ENCODE measurements at regions not wholly inside any gene's neighbourhood (a gene's known extent, or its start where the extent isn't known, plus 50 kb on each side); places are given as distances from the start of the nearest gene placed in this dataset.

GRCh38 chr4:125010796-125011503, 298.4 kb upstream of the ANKRD50 start:
- H3K4me3 ChIP-seq (ENCODE audit: low read length) = no peak overlapping the region
- DNase-seq (ENCODE audit: low read depth) = peak; percentile 86
- TF ChIP-seq, protein P1, sequence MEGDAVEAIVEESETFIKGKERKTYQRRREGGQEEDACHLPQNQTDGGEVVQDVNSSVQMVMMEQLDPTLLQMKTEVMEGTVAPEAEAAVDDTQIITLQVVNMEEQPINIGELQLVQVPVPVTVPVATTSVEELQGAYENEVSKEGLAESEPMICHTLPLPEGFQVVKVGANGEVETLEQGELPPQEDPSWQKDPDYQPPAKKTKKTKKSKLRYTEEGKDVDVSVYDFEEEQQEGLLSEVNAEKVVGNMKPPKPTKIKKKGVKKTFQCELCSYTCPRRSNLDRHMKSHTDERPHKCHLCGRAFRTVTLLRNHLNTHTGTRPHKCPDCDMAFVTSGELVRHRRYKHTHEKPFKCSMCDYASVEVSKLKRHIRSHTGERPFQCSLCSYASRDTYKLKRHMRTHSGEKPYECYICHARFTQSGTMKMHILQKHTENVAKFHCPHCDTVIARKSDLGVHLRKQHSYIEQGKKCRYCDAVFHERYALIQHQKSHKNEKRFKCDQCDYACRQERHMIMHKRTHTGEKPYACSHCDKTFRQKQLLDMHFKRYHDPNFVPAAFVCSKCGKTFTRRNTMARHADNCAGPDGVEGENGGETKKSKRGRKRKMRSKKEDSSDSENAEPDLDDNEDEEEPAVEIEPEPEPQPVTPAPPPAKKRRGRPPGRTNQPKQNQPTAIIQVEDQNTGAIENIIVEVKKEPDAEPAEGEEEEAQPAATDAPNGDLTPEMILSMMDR (IDR thresholded peaks at IDR 0.05; ENCODE audit: insufficient read depth, low read depth, low read length, missing control alignments) = no peak

DNA sequence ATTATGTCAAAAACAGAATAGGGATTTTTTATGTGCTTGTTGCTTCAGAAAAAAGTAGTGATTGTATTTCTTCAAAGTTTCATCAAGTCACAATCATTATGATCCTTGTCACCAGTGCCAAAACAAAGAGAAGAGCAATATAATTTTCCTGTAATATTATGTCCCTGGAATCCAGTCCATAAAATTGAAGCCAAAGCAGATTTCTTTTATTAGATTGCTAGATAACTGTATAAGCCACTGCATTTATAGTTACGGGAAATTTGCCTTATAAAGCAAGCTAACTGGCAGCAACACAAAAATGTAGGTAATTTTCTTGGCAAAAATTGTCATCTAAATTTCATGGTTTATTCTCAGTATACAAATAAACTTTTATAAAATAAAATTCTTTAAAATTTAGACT, 296.1 kb upstream of the ANKRD50 start:
- no peak overlapping the region for H3K4me3 ChIP-seq (ENCODE audit: low read length)
- no peak for DNase-seq (ENCODE audit: low read depth)
- TF ChIP-seq, protein P1 (IDR thresholded peaks at IDR 0.05; ENCODE audit: insufficient read depth, low read depth, low read length, missing control alignments) = no peak

- DNase-seq (ENCODE audit: low read depth) = no peak
- H3K4me3 ChIP-seq (ENCODE audit: low read length) = no peak overlapping the region
- TF ChIP-seq, protein P1 (IDR thresholded peaks at IDR 0.05; ENCODE audit: insufficient read depth, low read depth, low read length, missing control alignments) = no peak
Measured at GRCh38 chr4:125004676-125005075, 292.1 kb upstream of the ANKRD50 start.

GRCh38 chr4:125003840-125004239, 291.3 kb upstream of the ANKRD50 start:
- TF ChIP-seq, protein P1 (IDR thresholded peaks at IDR 0.05; ENCODE audit: insufficient read depth, low read depth, low read length, missing control alignments) = no peak
- H3K4me3 ChIP-seq (ENCODE audit: low read length) = no peak overlapping the region
- DNase-seq (ENCODE audit: low read depth) = no peak

DNA sequence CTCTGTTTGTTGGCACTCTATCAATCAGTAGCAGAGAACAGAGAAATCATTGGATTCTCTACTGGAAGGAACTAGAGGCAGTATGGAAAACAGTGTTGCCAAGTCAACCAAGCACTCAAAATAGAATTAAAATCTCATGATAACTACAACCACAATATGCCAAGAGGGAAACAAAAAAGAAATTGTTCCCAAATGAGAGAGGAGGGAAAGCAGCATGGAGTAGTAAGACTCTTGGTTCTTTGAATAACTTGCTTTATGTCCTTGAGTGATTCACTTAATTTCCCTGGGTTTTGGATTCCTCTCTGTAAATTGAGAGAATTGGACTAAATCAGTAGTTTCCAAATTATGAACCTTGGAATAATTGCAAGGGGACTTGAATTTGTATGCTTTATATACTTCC, 285.5 kb upstream of the ANKRD50 start:
- TF ChIP-seq, protein P1 (IDR thresholded peaks at IDR 0.05; ENCODE audit: insufficient read depth, low read depth, low read length, missing control alignments) = no peak
- no peak for DNase-seq (ENCODE audit: low read depth)
- H3K4me3 ChIP-seq (ENCODE audit: low read length) = no peak overlapping the region

GRCh38 chr4:124997124-124997523, 284.6 kb upstream of the ANKRD50 start:
- TF ChIP-seq, protein P1 (IDR thresholded peaks at IDR 0.05; ENCODE audit: insufficient read depth, low read depth, low read length, missing control alignments) = no peak
- peak; percentile 67 for DNase-seq (ENCODE audit: low read depth)
- H3K4me3 ChIP-seq (ENCODE audit: low read length) = no peak overlapping the region

DNA sequence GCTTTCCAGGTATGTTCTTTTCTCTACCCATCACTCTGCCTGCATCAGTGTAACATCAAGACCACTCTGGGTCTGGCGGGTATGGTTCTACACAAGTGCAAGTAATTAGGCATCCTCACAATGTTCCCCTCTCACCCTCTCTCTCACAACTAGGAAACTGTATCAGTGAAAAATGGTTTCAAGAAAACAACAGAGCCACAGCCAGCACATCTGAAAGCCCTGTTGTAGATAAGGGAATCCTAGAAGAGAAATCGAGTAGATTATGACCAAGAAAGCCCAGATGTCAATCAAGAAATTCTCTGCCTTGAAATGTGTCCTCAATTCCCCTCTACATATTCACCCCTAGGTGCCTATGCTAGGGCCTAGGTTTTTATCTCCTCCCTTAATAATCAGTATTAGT, 281.3 kb upstream of the ANKRD50 start:
- TF ChIP-seq, protein P1 (IDR thresholded peaks at IDR 0.05; ENCODE audit: insufficient read depth, low read depth, low read length, missing control alignments) = no peak
- no peak overlapping the region for H3K4me3 ChIP-seq (ENCODE audit: low read length)
- no peak for DNase-seq (ENCODE audit: low read depth)
